ENCODE measurements at regions not wholly inside any gene's neighbourhood (a gene's known extent, or its start where the extent isn't known, plus 50 kb on each side); places are given as distances from the start of the nearest gene placed in this dataset.

DNA sequence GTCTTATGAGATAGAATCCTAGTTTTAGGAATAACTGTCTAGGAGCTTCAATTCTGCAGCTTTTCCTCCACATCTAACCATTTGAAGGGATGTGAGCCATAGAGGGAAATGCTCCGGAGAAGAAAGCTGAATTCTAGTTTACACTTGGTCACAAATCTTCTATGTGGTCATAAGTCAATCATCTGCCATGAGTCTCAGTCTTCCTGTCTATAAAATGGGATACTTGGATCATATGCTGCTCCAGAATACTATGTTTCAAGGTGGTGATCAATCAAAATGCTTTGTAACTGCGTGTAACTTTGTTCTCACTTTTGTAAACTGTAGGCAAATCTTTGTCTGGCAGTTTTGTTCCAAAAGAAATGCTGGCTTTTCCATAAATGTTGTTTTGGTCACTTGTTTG, 152.0 kb upstream of the SV2C start:
- H3K4me1 Mint-ChIP-seq = no peaks in the 10 kb centered on the region

DNA sequence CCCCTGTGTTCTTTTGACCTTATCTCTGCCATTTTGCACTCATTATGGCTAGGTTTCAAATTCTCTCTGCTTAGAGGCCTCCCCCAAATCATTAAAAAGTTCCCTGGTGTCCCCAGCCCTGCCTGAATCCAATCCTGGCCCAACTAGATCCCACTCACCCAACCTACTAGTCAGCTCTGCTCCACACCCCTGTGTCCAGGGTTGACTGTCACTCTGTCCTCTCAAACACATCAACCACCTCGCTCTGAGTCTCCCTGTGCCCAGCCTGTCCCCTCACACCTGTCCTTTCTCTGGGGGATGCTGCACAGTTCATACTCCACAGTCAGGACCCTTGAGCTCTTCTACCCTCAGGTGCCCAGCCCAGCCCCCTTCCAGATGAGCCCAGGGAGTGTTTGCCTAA, 154.2 kb upstream of the SV2C start:
- Histone ChIP-seq H3K36me3 (ENCODE audit: control insufficient read depth in 2 of 3, insufficient read depth in 3 of 3, low read length in 3 of 3) (no peaks in the 10 kb centered on the region), H3K27ac (ENCODE audit: low read depth, low read length) (no peak overlapping the region), H3K4me3 (ENCODE audit: low read length) (no peak overlapping the region), H3K27me3 (ENCODE audit: control insufficient read depth in 2 of 2, insufficient read depth in 2 of 2, low read length in 2 of 2) (no peaks in the 10 kb centered on the region), H3K4me1 (ENCODE audit: control insufficient read depth in 2 of 2, insufficient read depth in 2 of 2, low read length in 2 of 2) (no peaks in the 10 kb centered on the region), H3K9me3 (ENCODE audit: control insufficient read depth in 2 of 3, low read length in 3 of 3) (no peaks in the 10 kb centered on the region)
- intact Hi-C loops (cut with micrococcal nuclease) = no loop called here
- Mint-ChIP-seq H3K9me3 (no peaks in the 10 kb centered on the region), H3K27ac (no peak overlapping the region), H3K36me3 (no peaks in the 10 kb centered on the region), H3K4me3 (peak overlapping the region in 1 of 10 donors; percentile 54), H3K4me1 (no peaks in the 10 kb centered on the region), H3K27me3 (peaks cover 10 to 40% (median 24%) of the 10 kb centered on the region in 5 donors)
- ATAC-seq (no peak), DNase-seq (no peak)
- ChIA-PET CTCF (no interaction called here), POLR2A (no interaction called here)

More for the DNA sequence above, 152.0 kb upstream of the SV2C start:
- DNase-seq = no peak
- Histone ChIP-seq H3K4me1 (ENCODE audit: control insufficient read depth in 2 of 2, insufficient read depth in 2 of 2, low read length in 2 of 2) (no peaks in the 10 kb centered on the region), H3K36me3 (ENCODE audit: control insufficient read depth in 2 of 3, insufficient read depth in 3 of 3, low read length in 3 of 3) (no peaks in the 10 kb centered on the region), H3K9me3 (ENCODE audit: control insufficient read depth in 2 of 3, low read length in 3 of 3) (no peaks in the 10 kb centered on the region), H3K27me3 (ENCODE audit: control insufficient read depth in 2 of 2, insufficient read depth in 2 of 2, low read length in 2 of 2) (no peaks in the 10 kb centered on the region), H3K27ac (ENCODE audit: low read depth, low read length) (no peak overlapping the region), H3K4me3 (ENCODE audit: low read length) (no peak overlapping the region)
- Mint-ChIP-seq H3K4me3 (no peak overlapping the region), H3K9me3 (no peaks in the 10 kb centered on the region), H3K27ac (no peak overlapping the region), H3K27me3 (peaks cover 10 to 40% (median 19%) of the 10 kb centered on the region in 5 donors), H3K36me3 (no peaks in the 10 kb centered on the region)
- ATAC-seq = no peak
- ChIA-PET POLR2A (no interaction called here), CTCF (no interaction called here)
- intact Hi-C loops (cut with micrococcal nuclease) = no loop called here

DNA sequence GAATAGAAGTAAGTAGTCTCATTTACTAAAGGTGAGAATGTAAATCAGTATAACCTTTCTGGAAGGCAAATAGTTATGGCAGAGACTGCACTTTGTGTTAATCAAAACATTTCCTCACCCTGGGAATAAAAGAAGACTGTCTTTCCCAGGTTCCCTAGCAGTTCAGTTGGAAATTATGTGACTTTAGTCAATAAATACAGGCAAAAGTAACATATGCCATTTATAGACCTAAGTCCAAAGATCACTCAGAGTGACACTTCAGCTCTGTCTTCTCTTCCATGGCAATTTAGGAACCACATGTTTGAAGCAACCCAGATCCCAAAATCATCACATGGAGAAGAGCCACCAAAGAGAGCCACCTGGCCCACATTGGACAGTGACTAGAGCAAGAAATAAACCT, 160.7 kb upstream of the SV2C start:
- Histone ChIP-seq H3K36me3 (ENCODE audit: control insufficient read depth in 2 of 3, insufficient read depth in 3 of 3, low read length in 3 of 3) (no peaks in the 10 kb centered on the region), H3K27ac (ENCODE audit: low read depth, low read length) (no peak overlapping the region), H3K27me3 (ENCODE audit: control insufficient read depth in 2 of 2, insufficient read depth in 2 of 2, low read length in 2 of 2) (no peaks in the 10 kb centered on the region), H3K9me3 (ENCODE audit: control insufficient read depth in 2 of 3, low read length in 3 of 3) (no peaks in the 10 kb centered on the region), H3K4me1 (ENCODE audit: control insufficient read depth in 2 of 2, insufficient read depth in 2 of 2, low read length in 2 of 2) (no peaks in the 10 kb centered on the region), H3K4me3 (ENCODE audit: low read length) (no peak overlapping the region)
- POLR2A ChIA-PET = no interaction called here
- CTCF ChIA-PET = no interaction called here
- Mint-ChIP-seq H3K4me1 (no peaks in the 10 kb centered on the region), H3K36me3 (no peaks in the 10 kb centered on the region), H3K9me3 (peaks cover 0 to 4% (median 0%) of the 10 kb centered on the region in 11 donors), H3K27ac (no peak overlapping the region), H3K4me3 (no peak overlapping the region), H3K27me3 (peaks cover 14 to 44% (median 33%) of the 10 kb centered on the region in 5 donors)
- DNase-seq = no peak
- ATAC-seq = no peak
- intact Hi-C loops (cut with micrococcal nuclease) = no loop called here

- no peak overlapping the region for H3K4me3 ChIP-seq (ENCODE audit: low read length)
- CTCF ChIA-PET = no interaction called here
- Mint-ChIP-seq H3K36me3 (no peaks in the 10 kb centered on the region), H3K27me3 (peaks cover 13 to 51% (median 39%) of the 10 kb centered on the region in 5 donors), H3K27ac (no peak overlapping the region), H3K4me3 (no peak overlapping the region), H3K9me3 (peaks cover 0 to 8% (median 0%) of the 10 kb centered on the region in 11 donors), H3K4me1 (no peaks in the 10 kb centered on the region)
- DNase-seq = no peak
- intact Hi-C loops (cut with micrococcal nuclease) = no loop called here
- no peak for ATAC-seq
- no peaks in the 10 kb centered on the region for H3K36me3 ChIP-seq (ENCODE audit: control insufficient read depth in 2 of 3, insufficient read depth in 3 of 3, low read length in 3 of 3)
- no peaks in the 10 kb centered on the region for H3K4me1 ChIP-seq (ENCODE audit: control insufficient read depth in 2 of 2, insufficient read depth in 2 of 2, low read length in 2 of 2)
- H3K27me3 ChIP-seq (ENCODE audit: control insufficient read depth in 2 of 2, insufficient read depth in 2 of 2, low read length in 2 of 2) = no peaks in the 10 kb centered on the region
- POLR2A ChIA-PET = no interaction called here
- H3K9me3 ChIP-seq (ENCODE audit: control insufficient read depth in 2 of 3, low read length in 3 of 3) = no peaks in the 10 kb centered on the region
- no peak overlapping the region for H3K27ac ChIP-seq (ENCODE audit: low read depth, low read length)
Observed at GRCh38 chr5:75921011-75921410, 162.2 kb upstream of the SV2C start.

- Histone ChIP-seq H3K27me3 (ENCODE audit: control insufficient read depth in 2 of 2, insufficient read depth in 2 of 2, low read length in 2 of 2) (no peaks in the 10 kb centered on the region), H3K27ac (ENCODE audit: low read depth, low read length) (no peak overlapping the region), H3K36me3 (ENCODE audit: control insufficient read depth in 2 of 3, insufficient read depth in 3 of 3, low read length in 3 of 3) (no peaks in the 10 kb centered on the region), H3K4me3 (ENCODE audit: low read length) (no peak overlapping the region), H3K9me3 (ENCODE audit: control insufficient read depth in 2 of 3, low read length in 3 of 3) (no peaks in the 10 kb centered on the region), H3K4me1 (ENCODE audit: control insufficient read depth in 2 of 2, insufficient read depth in 2 of 2, low read length in 2 of 2) (no peaks in the 10 kb centered on the region)
- Mint-ChIP-seq H3K27ac (no peak overlapping the region), H3K4me1 (peaks cover 0 to 1% (median 0%) of the 10 kb centered on the region in 7 donors), H3K27me3 (peaks cover 5 to 51% (median 38%) of the 10 kb centered on the region in 5 donors), H3K4me3 (no peak overlapping the region), H3K36me3 (no peaks in the 10 kb centered on the region), H3K9me3 (peaks cover 0 to 8% (median 0%) of the 10 kb centered on the region in 11 donors)
- ChIA-PET POLR2A (no interaction called here), CTCF (no interaction called here)
- ATAC-seq (no peak), DNase-seq (no peak)
- intact Hi-C loops (cut with micrococcal nuclease) = no loop called here
Observed at GRCh38 chr5:75916144-75916543, 167.0 kb upstream of the SV2C start.

- Mint-ChIP-seq H3K4me1 (no peaks in the 10 kb centered on the region), H3K27me3 (peaks cover 0 to 45% (median 36%) of the 10 kb centered on the region in 5 donors), H3K27ac (no peak overlapping the region), H3K9me3 (peaks cover 0 to 5% (median 0%) of the 10 kb centered on the region in 11 donors), H3K36me3 (peaks cover 0 to 4% (median 0%) of the 10 kb centered on the region in 5 donors), H3K4me3 (no peak overlapping the region)
- no peak for ATAC-seq
- H3K4me3 ChIP-seq (ENCODE audit: low read length) = no peak overlapping the region
- POLR2A ChIA-PET = no interaction called here
- H3K27ac ChIP-seq (ENCODE audit: low read depth, low read length) = no peak overlapping the region
- intact Hi-C loops (cut with micrococcal nuclease) = no loop called here
- no peak for DNase-seq
- H3K9me3 ChIP-seq (ENCODE audit: control insufficient read depth in 2 of 3, low read length in 3 of 3) = no peaks in the 10 kb centered on the region
- no peaks in the 10 kb centered on the region for H3K27me3 ChIP-seq (ENCODE audit: control insufficient read depth in 2 of 2, insufficient read depth in 2 of 2, low read length in 2 of 2)
- no peaks in the 10 kb centered on the region for H3K4me1 ChIP-seq (ENCODE audit: control insufficient read depth in 2 of 2, insufficient read depth in 2 of 2, low read length in 2 of 2)
- CTCF ChIA-PET = no interaction called here
- H3K36me3 ChIP-seq (ENCODE audit: control insufficient read depth in 2 of 3, insufficient read depth in 3 of 3, low read length in 3 of 3) = no peaks in the 10 kb centered on the region
Observed at GRCh38 chr5:75909223-75909622, 174.0 kb upstream of the SV2C start.

GRCh38 chr5:75907651-75908050, 175.5 kb upstream of the SV2C start:
- H3K4me3 Mint-ChIP-seq = no peak overlapping the region
- Histone ChIP-seq H3K27me3 (ENCODE audit: control insufficient read depth in 2 of 2, insufficient read depth in 2 of 2, low read length in 2 of 2) (no peaks in the 10 kb centered on the region), H3K36me3 (ENCODE audit: control insufficient read depth in 2 of 3, insufficient read depth in 3 of 3, low read length in 3 of 3) (no peaks in the 10 kb centered on the region), H3K27ac (ENCODE audit: low read depth, low read length) (no peak overlapping the region), H3K9me3 (ENCODE audit: control insufficient read depth in 2 of 3, low read length in 3 of 3) (no peaks in the 10 kb centered on the region), H3K4me1 (ENCODE audit: control insufficient read depth in 2 of 2, insufficient read depth in 2 of 2, low read length in 2 of 2) (no peaks in the 10 kb centered on the region), H3K4me3 (ENCODE audit: low read length) (no peak overlapping the region)
- ChIA-PET CTCF (no interaction called here), POLR2A (no interaction called here)
- peaks cover 0 to 5% (median 0%) of the 10 kb centered on the region in 11 donors for H3K9me3 Mint-ChIP-seq
- H3K27ac Mint-ChIP-seq = no peak overlapping the region
- H3K27me3 Mint-ChIP-seq = peaks cover 0 to 51% (median 45%) of the 10 kb centered on the region in 5 donors
- DNase-seq = no peak
- H3K4me1 Mint-ChIP-seq = no peaks in the 10 kb centered on the region
- ATAC-seq = no peak
- peaks cover 0 to 4% (median 0%) of the 10 kb centered on the region in 5 donors for H3K36me3 Mint-ChIP-seq
- intact Hi-C loops (cut with micrococcal nuclease) = no loop called here

Data from naive thymus-derived CD4-positive, alpha-beta T cell (primary cell).